Panc1 (cell line): ENCODE measurements at regions not wholly inside any gene's neighbourhood (a gene's known extent, or its start where the extent isn't known, plus 50 kb on each side); places are given as distances from the start of the nearest gene placed in this dataset.

Source experiments
- CTCF ChIP-seq: fragments of 450-650 bp; IDR thresholded peaks from 2 replicates; pipeline ENCODE4 v1.5.1; 2017; ENCODE audit warnings: mild to moderate bottlenecking
- POLR2AphosphoS5 ChIP-seq: IDR thresholded peaks from 2 replicates; pipeline ENCODE4 v1.6.1; 2012; ENCODE audit warnings: mild to moderate bottlenecking, low read depth, low read length, moderate library complexity
- TF ChIP-seq, protein P1 (sequence below), 2 experiments: IDR thresholded peaks; 2 replicates each; pipeline ENCODE4 v1.6.1; 2011 to 2012; ENCODE audit warnings: low read depth in 2 of 2, control low read depth in 1 of 2, low read length in 1 of 2, mild to moderate bottlenecking in 1 of 2, moderate library complexity in 1 of 2; ENCODE audit not compliant: insufficient read depth in 1 of 2

GRCh38 chr13:91189506-91189905, 158.0 kb upstream of the MIR17HG start:
- no peak for TF ChIP-seq CTCF
- TF ChIP-seq, protein P1, sequence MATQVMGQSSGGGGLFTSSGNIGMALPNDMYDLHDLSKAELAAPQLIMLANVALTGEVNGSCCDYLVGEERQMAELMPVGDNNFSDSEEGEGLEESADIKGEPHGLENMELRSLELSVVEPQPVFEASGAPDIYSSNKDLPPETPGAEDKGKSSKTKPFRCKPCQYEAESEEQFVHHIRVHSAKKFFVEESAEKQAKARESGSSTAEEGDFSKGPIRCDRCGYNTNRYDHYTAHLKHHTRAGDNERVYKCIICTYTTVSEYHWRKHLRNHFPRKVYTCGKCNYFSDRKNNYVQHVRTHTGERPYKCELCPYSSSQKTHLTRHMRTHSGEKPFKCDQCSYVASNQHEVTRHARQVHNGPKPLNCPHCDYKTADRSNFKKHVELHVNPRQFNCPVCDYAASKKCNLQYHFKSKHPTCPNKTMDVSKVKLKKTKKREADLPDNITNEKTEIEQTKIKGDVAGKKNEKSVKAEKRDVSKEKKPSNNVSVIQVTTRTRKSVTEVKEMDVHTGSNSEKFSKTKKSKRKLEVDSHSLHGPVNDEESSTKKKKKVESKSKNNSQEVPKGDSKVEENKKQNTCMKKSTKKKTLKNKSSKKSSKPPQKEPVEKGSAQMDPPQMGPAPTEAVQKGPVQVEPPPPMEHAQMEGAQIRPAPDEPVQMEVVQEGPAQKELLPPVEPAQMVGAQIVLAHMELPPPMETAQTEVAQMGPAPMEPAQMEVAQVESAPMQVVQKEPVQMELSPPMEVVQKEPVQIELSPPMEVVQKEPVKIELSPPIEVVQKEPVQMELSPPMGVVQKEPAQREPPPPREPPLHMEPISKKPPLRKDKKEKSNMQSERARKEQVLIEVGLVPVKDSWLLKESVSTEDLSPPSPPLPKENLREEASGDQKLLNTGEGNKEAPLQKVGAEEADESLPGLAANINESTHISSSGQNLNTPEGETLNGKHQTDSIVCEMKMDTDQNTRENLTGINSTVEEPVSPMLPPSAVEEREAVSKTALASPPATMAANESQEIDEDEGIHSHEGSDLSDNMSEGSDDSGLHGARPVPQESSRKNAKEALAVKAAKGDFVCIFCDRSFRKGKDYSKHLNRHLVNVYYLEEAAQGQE (IDR thresholded peaks at IDR 0.05; ENCODE audit: insufficient read depth in 1 of 2, low read depth in 2 of 2, low read length in 1 of 2): no peak
- no peak for TF ChIP-seq POLR2AphosphoS5
